IMR-90 (cell line): ENCODE measurements at regions not wholly inside any gene's neighbourhood (a gene's known extent, or its start where the extent isn't known, plus 50 kb on each side); places are given as distances from the start of the nearest gene placed in this dataset.

ENCODE experiments used
- ATAC-seq: fragments of 200-7000 bp; cut with Tn5 transposase; 2 replicates; pipeline ENCODE4 v1.9.1; 2020; ENCODE audit warnings: low read depth, mild to moderate bottlenecking, moderate library complexity
- BruUV-seq: library from RNA; stranded (reverse); fragments of 400-500 nt; replicated peaks from 2 replicates; lab custom pipeline; 2021; lab: Mats Ljungman, UMichigan
- CTCF ChIA-PET: fragments of 300-600 bp; formaldehyde crosslinking; extraction: SDS; loops from one replicate; lab custom pipeline; 2021; ENCODE audit warnings: antibody characterized with exemption; lab: Yijun Ruan, JAX
- POLR2A ChIA-PET: fragments of 300-600 bp; sonication (Branson Sonifier 250); formaldehyde crosslinking; loops from one replicate; lab custom pipeline; 2022; ENCODE audit warnings: antibody characterized with exemption; ENCODE audit not compliant: unreplicated experiment; lab: Charles Lee
- DNase-seq: peaks from one replicate; pipeline ENCODE4 v3.0.0; 2013
- H2AFZ ChIP-seq: replicated peaks from 2 replicates; pipeline ENCODE3; 2013; ENCODE audit warnings: low read length, mild to moderate bottlenecking; ENCODE audit not compliant: poor library complexity
- H2AK5ac ChIP-seq: 2 replicates; pipeline ENCODE4 v1.6.1; 2013; ENCODE audit warnings: low read depth, low read length, inconsistent platforms
- H2AK9ac ChIP-seq: replicated peaks from 2 replicates; pipeline ENCODE3; 2013; ENCODE audit warnings: mild to moderate bottlenecking, low read depth, low read length, moderate library complexity; ENCODE audit not compliant: poor library complexity
- H2BK120ac ChIP-seq: 2 replicates; pipeline ENCODE4 v1.6.1; 2013; ENCODE audit warnings: low read depth, low read length, inconsistent platforms
- H2BK15ac ChIP-seq: 3 replicates; pipeline ENCODE4 v1.6.1; 2013; ENCODE audit warnings: low read depth, low read length, inconsistent platforms
- H2BK20ac ChIP-seq: 2 replicates; pipeline ENCODE4 v1.6.1; 2013; ENCODE audit warnings: low read depth, mild to moderate bottlenecking, inconsistent platforms, low read length, moderate library complexity
- H2BK5ac ChIP-seq: 2 replicates; pipeline ENCODE4 v1.6.1; 2013; ENCODE audit warnings: mild to moderate bottlenecking, low read depth, low read length, inconsistent platforms; ENCODE audit not compliant: poor library complexity, severe bottlenecking
- H3K14ac ChIP-seq: replicated peaks from 2 replicates; pipeline ENCODE4 v1.6.1; 2013; ENCODE audit warnings: low read depth, low read length, inconsistent platforms
- H3K18ac ChIP-seq: 2 replicates; pipeline ENCODE4 v1.6.1; 2013; ENCODE audit warnings: low read depth, low read length, control low read depth
- H3K23ac ChIP-seq: 2 replicates; pipeline ENCODE4 v1.6.1; 2013; ENCODE audit warnings: low read depth, low read length, inconsistent platforms
- H3K27ac ChIP-seq: 2 replicates; pipeline ENCODE4 v1.5.1; 2013; ENCODE audit warnings: mild to moderate bottlenecking, control low read depth, low read length; ENCODE audit not compliant: insufficient read depth
- H3K27me3 ChIP-seq: 2 replicates; pipeline ENCODE4 v1.6.1; 2013; ENCODE audit warnings: low read length; ENCODE audit not compliant: control insufficient read depth, insufficient read depth
- H3K36me3 ChIP-seq: 2 replicates; pipeline ENCODE4 v1.6.1; 2013; ENCODE audit warnings: low read length, mixed read lengths; ENCODE audit not compliant: control insufficient read depth, insufficient read depth
- H3K4ac ChIP-seq: 2 replicates; pipeline ENCODE4 v1.6.1; 2013; ENCODE audit warnings: low read depth, low read length, inconsistent platforms
- H3K4me1 ChIP-seq: 2 replicates; pipeline ENCODE4 v1.6.1; 2013; ENCODE audit warnings: low read length, mixed read lengths; ENCODE audit not compliant: control insufficient read depth, insufficient read depth
- H3K4me2 ChIP-seq: 2 replicates; pipeline ENCODE4 v1.6.1; 2013; ENCODE audit warnings: low read depth, mild to moderate bottlenecking, control low read depth, low read length, moderate library complexity
- H3K4me3 ChIP-seq: 2 replicates; pipeline ENCODE4 v1.5.1; 2013; ENCODE audit warnings: low read depth, mild to moderate bottlenecking, control low read depth, low read length, moderate library complexity; ENCODE audit not compliant: insufficient read depth
- H3K56ac ChIP-seq: 2 replicates; pipeline ENCODE4 v1.6.1; 2013; ENCODE audit warnings: low read length, inconsistent platforms; ENCODE audit not compliant: insufficient read depth; ENCODE audit errors: extremely low read depth
- H3K79me1 ChIP-seq, 2 experiments: 2 replicates each; pipeline ENCODE4 v1.6.1; 2013; ENCODE audit warnings: low read length in 2 of 2, inconsistent platforms in 1 of 2, low read depth in 1 of 2
- H3K9ac ChIP-seq: 2 replicates; pipeline ENCODE4 v1.6.1; 2013; ENCODE audit warnings: low read depth, low read length, control low read depth
- H3K9me1 ChIP-seq: 2 replicates; pipeline ENCODE4 v1.6.1; 2013; ENCODE audit warnings: low read length, inconsistent platforms; ENCODE audit not compliant: insufficient read depth
- H3K9me3 ChIP-seq: 2 replicates; pipeline ENCODE4 v1.6.1; 2013; ENCODE audit warnings: low read length; ENCODE audit not compliant: control insufficient read depth, insufficient read depth
- H4K20me1 ChIP-seq: 2 replicates; pipeline ENCODE4 v1.6.1; 2013; ENCODE audit warnings: low read length, inconsistent platforms; ENCODE audit not compliant: insufficient read depth
- H4K5ac ChIP-seq: 2 replicates; pipeline ENCODE4 v1.6.1; 2013; ENCODE audit warnings: mild to moderate bottlenecking, low read depth, low read length, control low read depth
- H4K8ac ChIP-seq, 2 experiments: 2 replicates each; pipeline ENCODE4 v1.6.1; 2013; ENCODE audit warnings: low read depth in 2 of 2, low read length in 2 of 2, control low read depth in 1 of 2, inconsistent platforms in 1 of 2
- H4K91ac ChIP-seq: 2 replicates; pipeline ENCODE4 v1.6.1; 2013; ENCODE audit warnings: low read depth, low read length, inconsistent platforms; ENCODE audit not compliant: insufficient read depth
- BHLHE40 ChIP-seq: fragments of 150-350 bp; IDR thresholded peaks from 2 replicates; pipeline ENCODE4 v1.6.1; 2016; ENCODE audit warnings: mild to moderate bottlenecking, low read depth, low read length
- MAFK ChIP-seq: IDR thresholded peaks from 2 replicates; pipeline ENCODE4 v1.6.1; 2012; ENCODE audit warnings: low read depth, low read length, improper control_type of control experiment
- POLR2A ChIP-seq: IDR thresholded peaks from 2 replicates; pipeline ENCODE4 v1.6.1; 2012; ENCODE audit warnings: mild to moderate bottlenecking, low read depth, low read length
- RAD21 ChIP-seq: IDR thresholded peaks from 2 replicates; pipeline ENCODE4 v1.6.1; 2012; ENCODE audit warnings: low read length, improper control_type of control experiment
- RFX5 ChIP-seq: IDR thresholded peaks from 2 replicates; pipeline ENCODE4 v1.8.0; 2012; ENCODE audit warnings: low read depth, mild to moderate bottlenecking, low read length, moderate library complexity
- SMC3 ChIP-seq: fragments of 150-350 bp; IDR thresholded peaks from 2 replicates; pipeline ENCODE4 v1.6.1; 2016; ENCODE audit warnings: low read depth, mild to moderate bottlenecking, antibody characterized with exemption, low read length, moderate library complexity
- USF2 ChIP-seq: fragments of 150-350 bp; IDR thresholded peaks from 2 replicates; pipeline ENCODE4 v1.6.1; 2017; ENCODE audit warnings: mild to moderate bottlenecking, antibody characterized with exemption, low read length, low read depth
- WGBS, 2 experiments: methylation state at CpG; one replicate each; pipeline versions ENCODE4 v1.1.5 to v1.1.7; 2013; ENCODE audit warnings: missing lambda C conversion rate in 2 of 2; ENCODE audit not compliant: insufficient read length in 1 of 2; ENCODE audit errors: extremely low coverage in 2 of 2; 5-methylcytosine and 5-hydroxymethylcytosine counted together
- dilution Hi-C: fragments of 300-500 bp; cut with HindIII; formaldehyde crosslinking; loops from one replicate; pipeline ENCODE4 v1.14.3; 2018; ENCODE audit warnings: low sequenced_read_pairs; ENCODE audit not compliant: unreplicated experiment
- in situ Hi-C: fragments of 300-500 bp; cut with MboI; formaldehyde crosslinking; loops from 3 replicates; pipeline ENCODE4 v1.14.3; 2019; ENCODE audit warnings: low sequenced_read_pairs, inconsistent platforms, mixed read lengths
- intact Hi-C: fragments of 100-400 bp; cut with micrococcal nuclease; formaldehyde crosslinking; loops from 2 replicates; pipeline ENCODE4 v1.10.0; 2022
- TF ChIP-seq, protein P1 (sequence below): conservative IDR thresholded peaks from 2 replicates; pipeline ENCODE4 v1.5.1; 2012; ENCODE audit warnings: mild to moderate bottlenecking, low read depth, low read length, improper control_type of control experiment

- ChIA-PET POLR2A (no interaction called here), CTCF (interaction anchor here (0.7 to 0.8 kb wide), 2 partner anchors 29 to 192 kb away, joined by 4 read pairs; no protein-coding TSS in a partner anchor)
- Histone ChIP-seq H2BK15ac (no peak overlapping the region), H2AFZ (no peak overlapping the region), H3K4me3 (no peak overlapping the region), H3K56ac (no peak overlapping the region), H2BK20ac (no peak overlapping the region), H2BK120ac (no peak overlapping the region), H3K14ac (no peak overlapping the region), H3K79me1 (no peaks in the 10 kb centered on the region), H4K5ac (no peak overlapping the region), H3K36me3 (no peaks in the 10 kb centered on the region), H4K91ac (no peak overlapping the region), H3K4me1 (no peaks in the 10 kb centered on the region; the same call in 1 of the 2 replicates), H4K8ac (no peak overlapping the region), H3K9me3 (no peaks in the 10 kb centered on the region), H3K9ac (no peak overlapping the region), H2AK9ac (no peak overlapping the region), H3K18ac (no peak overlapping the region), H2AK5ac (no peak overlapping the region), H3K27ac (no peak overlapping the region), H2BK5ac (no peak overlapping the region), H3K9me1 (no peaks in the 10 kb centered on the region), H3K4me2 (no peak overlapping the region), H3K4ac (no peak overlapping the region), H3K27me3 (no peaks in the 10 kb centered on the region), H3K23ac (no peak overlapping the region), H4K20me1 (no peaks in the 10 kb centered on the region)
- BruUV-seq: no TSS peak
- intact Hi-C loops (loop anchor here (5.0 to 10.0 kb wide), 2 partner anchors 183 to 726 kb away; no protein-coding TSS in a partner anchor), dilution Hi-C loops (no loop called here), in situ Hi-C loops (no loop called here)
- peak; percentile 62 for TF ChIP-seq MAFK
- TF ChIP-seq RAD21: peak; percentile 19; the same call in 1 of the 2 replicates
- TF ChIP-seq USF2: no peak
- TF ChIP-seq RFX5: no peak
- TF ChIP-seq BHLHE40: no peak
- TF ChIP-seq POLR2A: no peak
- TF ChIP-seq SMC3: 0 out of 2 replicates have a peak, but pooled peaks have one; percentile 8
- TF ChIP-seq, protein P1, sequence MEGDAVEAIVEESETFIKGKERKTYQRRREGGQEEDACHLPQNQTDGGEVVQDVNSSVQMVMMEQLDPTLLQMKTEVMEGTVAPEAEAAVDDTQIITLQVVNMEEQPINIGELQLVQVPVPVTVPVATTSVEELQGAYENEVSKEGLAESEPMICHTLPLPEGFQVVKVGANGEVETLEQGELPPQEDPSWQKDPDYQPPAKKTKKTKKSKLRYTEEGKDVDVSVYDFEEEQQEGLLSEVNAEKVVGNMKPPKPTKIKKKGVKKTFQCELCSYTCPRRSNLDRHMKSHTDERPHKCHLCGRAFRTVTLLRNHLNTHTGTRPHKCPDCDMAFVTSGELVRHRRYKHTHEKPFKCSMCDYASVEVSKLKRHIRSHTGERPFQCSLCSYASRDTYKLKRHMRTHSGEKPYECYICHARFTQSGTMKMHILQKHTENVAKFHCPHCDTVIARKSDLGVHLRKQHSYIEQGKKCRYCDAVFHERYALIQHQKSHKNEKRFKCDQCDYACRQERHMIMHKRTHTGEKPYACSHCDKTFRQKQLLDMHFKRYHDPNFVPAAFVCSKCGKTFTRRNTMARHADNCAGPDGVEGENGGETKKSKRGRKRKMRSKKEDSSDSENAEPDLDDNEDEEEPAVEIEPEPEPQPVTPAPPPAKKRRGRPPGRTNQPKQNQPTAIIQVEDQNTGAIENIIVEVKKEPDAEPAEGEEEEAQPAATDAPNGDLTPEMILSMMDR: peak; percentile 30; the same call in 1 of the 2 replicates
- DNase-seq: peak; percentile 34
- peak; percentile 62 for ATAC-seq
- WGBS, 2 experiments: no CpG with 5 or more reads among the region's 2 CpGs
Measured at GRCh38 chr2:53018825-53019425, 748.7 kb upstream of the CHAC2 start.
